ENCODE measurements at regions not wholly inside any gene's neighbourhood (a gene's known extent, or its start where the extent isn't known, plus 50 kb on each side); places are given as distances from the start of the nearest gene placed in this dataset.

DNA sequence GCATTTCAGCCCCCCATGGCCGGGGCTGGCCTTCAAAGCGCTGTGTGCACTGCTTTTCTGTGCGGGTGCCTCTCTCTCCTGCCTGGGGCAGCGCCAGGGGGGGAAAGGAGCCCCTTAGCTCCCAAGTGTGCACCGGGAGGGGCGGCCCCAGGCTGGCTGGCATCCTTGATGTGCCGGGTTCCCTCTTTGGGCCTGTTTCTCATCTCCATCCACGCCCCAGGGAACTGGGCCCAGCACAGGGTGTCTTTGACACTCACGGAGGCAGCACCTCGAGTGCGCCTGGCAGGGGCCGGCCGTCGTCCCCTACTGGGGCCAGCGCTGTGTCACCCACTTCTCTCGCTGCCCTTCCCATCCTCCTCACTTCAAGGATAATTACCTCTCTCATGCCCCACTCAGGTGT lies 324.3 kb downstream of the TEX29 start:
- TF ChIP-seq EZH2phosphoT487 (IDR thresholded peaks at IDR 0.05; ENCODE audit: low read length), result no peak
- no peak for TF ChIP-seq EZH2 (optimal IDR thresholded peaks at IDR 0.05; ENCODE audit: low read depth, low read length)
